ENCODE measurements at regions not wholly inside any gene's neighbourhood (a gene's known extent, or its start where the extent isn't known, plus 50 kb on each side); places are given as distances from the start of the nearest gene placed in this dataset.
"Not testable (repeated sequence)": the region's sequence is repeated elsewhere in the genome, so short reads cannot be mapped to it uniquely, and the experiment has no call there.

GRCh38 chr18:76618721-76619120 lies 123.7 kb upstream of the ZNF516 start:
- intact Hi-C loops (cut with DNase I; ENCODE audit: low total_unique reads) = no loop called here
- H3K27me3 ChIP-seq = peaks cover 0 to 3% of the 10 kb centered on the region in 2 donors
- no peak overlapping the region for H3K27ac ChIP-seq

DNA sequence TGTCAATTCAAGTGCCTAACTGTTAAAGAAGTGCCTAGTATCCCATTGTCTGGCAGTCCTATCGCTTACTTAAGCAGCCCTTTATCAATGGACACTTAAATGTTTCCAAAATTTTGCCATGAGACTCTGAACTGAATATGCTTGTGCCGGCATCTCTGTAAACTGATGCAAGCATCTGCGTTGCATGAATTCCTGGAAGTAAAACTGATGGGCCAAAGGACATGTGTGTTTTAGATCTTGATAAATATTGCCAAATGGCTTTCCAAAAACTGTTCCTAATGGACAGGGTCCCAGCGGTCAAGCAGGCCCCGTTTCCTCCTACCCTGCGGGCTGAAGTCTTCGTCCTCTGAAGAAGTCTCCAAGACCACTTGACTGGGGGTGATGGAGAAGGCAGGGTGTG lies 121.3 kb upstream of the ZNF516 start:
- TF ChIP-seq, protein P1, sequence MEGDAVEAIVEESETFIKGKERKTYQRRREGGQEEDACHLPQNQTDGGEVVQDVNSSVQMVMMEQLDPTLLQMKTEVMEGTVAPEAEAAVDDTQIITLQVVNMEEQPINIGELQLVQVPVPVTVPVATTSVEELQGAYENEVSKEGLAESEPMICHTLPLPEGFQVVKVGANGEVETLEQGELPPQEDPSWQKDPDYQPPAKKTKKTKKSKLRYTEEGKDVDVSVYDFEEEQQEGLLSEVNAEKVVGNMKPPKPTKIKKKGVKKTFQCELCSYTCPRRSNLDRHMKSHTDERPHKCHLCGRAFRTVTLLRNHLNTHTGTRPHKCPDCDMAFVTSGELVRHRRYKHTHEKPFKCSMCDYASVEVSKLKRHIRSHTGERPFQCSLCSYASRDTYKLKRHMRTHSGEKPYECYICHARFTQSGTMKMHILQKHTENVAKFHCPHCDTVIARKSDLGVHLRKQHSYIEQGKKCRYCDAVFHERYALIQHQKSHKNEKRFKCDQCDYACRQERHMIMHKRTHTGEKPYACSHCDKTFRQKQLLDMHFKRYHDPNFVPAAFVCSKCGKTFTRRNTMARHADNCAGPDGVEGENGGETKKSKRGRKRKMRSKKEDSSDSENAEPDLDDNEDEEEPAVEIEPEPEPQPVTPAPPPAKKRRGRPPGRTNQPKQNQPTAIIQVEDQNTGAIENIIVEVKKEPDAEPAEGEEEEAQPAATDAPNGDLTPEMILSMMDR (IDR thresholded peaks at IDR 0.05) = no peak
- no peak overlapping the region for H3K4me3 ChIP-seq
- H3K4me1 ChIP-seq = peaks cover 0 to 22% (median 12%) of the 10 kb centered on the region in 4 donors
- H3K27me3 ChIP-seq = peaks cover 0 to 2% of the 10 kb centered on the region in 2 donors
- no peaks in the 10 kb centered on the region for H3K9me3 ChIP-seq
- intact Hi-C loops (cut with DNase I; ENCODE audit: low total_unique reads) = no loop called here
- H3K27ac ChIP-seq = no peak overlapping the region
- no peak for DNase-seq
- H3K36me3 ChIP-seq = no peaks in the 10 kb centered on the region

More at GRCh38 chr18:76618721-76619120, 123.7 kb upstream of the ZNF516 start:
- no peak overlapping the region for H3K4me3 ChIP-seq
- H3K36me3 ChIP-seq = no peaks in the 10 kb centered on the region
- peaks cover 0 to 24% (median 12%) of the 10 kb centered on the region in 4 donors for H3K4me1 ChIP-seq
- DNase-seq = no peak
- TF ChIP-seq, protein P1 (IDR thresholded peaks at IDR 0.05) = no peak
- H3K9me3 ChIP-seq = no peaks in the 10 kb centered on the region

DNA sequence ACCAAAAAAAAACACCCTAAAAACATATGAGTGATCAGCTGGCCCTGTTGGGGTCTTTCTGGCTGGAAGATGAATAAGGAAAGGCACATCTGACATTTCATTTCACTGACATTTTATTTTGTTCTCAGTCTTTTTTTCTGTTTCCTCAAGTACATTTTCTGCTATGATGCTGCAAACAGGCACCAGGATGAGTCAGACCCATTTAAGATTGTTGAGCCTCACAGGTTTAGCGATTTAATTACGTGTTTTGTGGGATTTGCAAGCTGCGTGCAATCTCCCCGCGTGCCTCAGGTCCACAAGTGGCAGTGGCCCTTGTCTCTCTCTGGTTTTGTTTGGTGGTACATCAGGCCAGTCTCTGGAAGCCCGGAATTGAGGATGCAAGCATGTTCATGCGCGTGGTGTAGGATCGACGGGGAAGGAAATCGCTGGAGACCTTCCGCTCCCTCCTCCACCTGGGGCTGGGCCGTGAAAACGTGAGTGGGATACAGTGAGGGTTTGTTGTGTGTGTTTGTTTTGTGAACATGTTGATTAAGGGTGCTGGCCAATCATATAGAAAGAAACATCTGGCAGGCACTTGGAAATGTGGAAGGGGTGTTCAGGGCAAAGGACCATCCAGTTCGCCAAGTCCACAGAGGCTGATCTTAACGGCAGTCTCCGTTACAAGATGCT lies 120.2 kb upstream of the ZNF516 start:
- Histone ChIP-seq H3K27me3 (no peaks in the 10 kb centered on the region), H3K9me3 (no peaks in the 10 kb centered on the region), H3K4me3 (no peak overlapping the region), H3K4me1 (peaks cover 0 to 23% (median 14%) of the 10 kb centered on the region in 4 donors), H3K27ac (no peak overlapping the region), H3K36me3 (no peaks in the 10 kb centered on the region)
- DNase-seq = no peak
- TF ChIP-seq, protein P1 (IDR thresholded peaks at IDR 0.05) = no peak
- intact Hi-C loops (cut with DNase I; ENCODE audit: low total_unique reads) = no loop called here

DNA sequence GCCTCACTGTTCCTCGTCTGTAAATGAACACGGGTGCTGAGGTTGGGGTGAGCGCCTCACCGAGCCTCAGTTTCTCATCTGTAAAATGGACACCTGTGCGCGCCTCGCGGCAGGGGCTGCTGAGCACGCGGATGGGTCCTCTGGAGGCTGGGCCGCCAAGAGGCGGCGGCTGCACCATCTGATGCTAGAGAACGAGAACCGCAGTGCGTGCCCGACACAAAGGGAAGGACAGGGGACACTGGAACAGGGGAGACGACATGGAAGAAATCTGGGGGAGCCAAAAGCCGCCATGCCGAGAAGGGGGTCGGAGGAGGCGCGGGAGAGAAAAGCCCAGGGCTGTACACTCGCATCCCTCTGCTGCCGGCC lies 118.7 kb upstream of the ZNF516 start:
- H3K4me3 ChIP-seq = no peak overlapping the region
- H3K36me3 ChIP-seq = no peaks in the 10 kb centered on the region
- H3K27ac ChIP-seq = no peak overlapping the region
- no peaks in the 10 kb centered on the region for H3K9me3 ChIP-seq
- peaks cover 0 to 11% (median 7%) of the 10 kb centered on the region in 4 donors for H3K4me1 ChIP-seq
- TF ChIP-seq, protein P1 (IDR thresholded peaks at IDR 0.05) = no peak
- DNase-seq = no peak
- H3K27me3 ChIP-seq = peaks cover 0 to 4% of the 10 kb centered on the region in 2 donors
- intact Hi-C loops (cut with DNase I; ENCODE audit: low total_unique reads) = no loop called here

- TF ChIP-seq, protein P1 (IDR thresholded peaks at IDR 0.05) = no peak
- intact Hi-C loops (cut with DNase I; ENCODE audit: low total_unique reads) = no loop called here
Measured at GRCh38 chr18:76613053-76613754, 118.2 kb upstream of the ZNF516 start.

GRCh38 chr18:76611750-76612045 lies 116.7 kb upstream of the ZNF516 start:
- H3K36me3 ChIP-seq; H3K27me3 ChIP-seq; H3K4me3 ChIP-seq; H3K9me3 ChIP-seq; intact Hi-C loops (cut with DNase I; ENCODE audit: low total_unique reads); H3K27ac ChIP-seq; DNase-seq: not testable (repeated sequence)
- H3K4me1 ChIP-seq = peaks cover 0 to 11% (median 7%) of the 10 kb centered on the region in 4 donors

More at GRCh38 chr18:76613053-76613754, 118.2 kb upstream of the ZNF516 start:
- no peak for DNase-seq
- Histone ChIP-seq H3K27ac (no peak overlapping the region), H3K4me1 (peaks cover 0 to 11% (median 7%) of the 10 kb centered on the region in 4 donors), H3K9me3 (no peaks in the 10 kb centered on the region), H3K27me3 (peaks cover 0 to 6% of the 10 kb centered on the region in 2 donors), H3K36me3 (no peaks in the 10 kb centered on the region), H3K4me3 (no peak overlapping the region)

Data from tibial artery (tissue), 4 donors.